Loucy (cell line): ENCODE measurements at regions not wholly inside any gene's neighbourhood (a gene's known extent, or its start where the extent isn't known, plus 50 kb on each side); places are given as distances from the start of the nearest gene placed in this dataset.

Experiments
- H2AFZ ChIP-seq: fragments of 200-600 bp; sonication (generic); 2 replicates; pipeline ENCODE4 v1.6.0; 2016; ENCODE audit warnings: antibody characterized with exemption, mild to moderate bottlenecking, low read length, moderate library complexity
- H3F3A ChIP-seq: fragments of 200-600 bp; 2 replicates; pipeline ENCODE4 v1.6.0; 2016; ENCODE audit warnings: antibody characterized with exemption, low read depth, mild to moderate bottlenecking
- H3K27me3 ChIP-seq: fragments of 200-600 bp; sonication (generic); 2 replicates; pipeline ENCODE4 v1.6.1; 2014; ENCODE audit warnings: low read length, mild to moderate bottlenecking; ENCODE audit not compliant: insufficient read depth, poor library complexity, severe bottlenecking
- H3K36me3 ChIP-seq: fragments of 200-600 bp; sonication (generic); 2 replicates; pipeline ENCODE4 v1.6.1; 2016; ENCODE audit warnings: low read length; ENCODE audit not compliant: insufficient read depth
- H3K4me1 ChIP-seq: fragments of 200-600 bp; sonication (generic); 2 replicates; pipeline ENCODE4 v1.5.1; 2014; ENCODE audit warnings: low read length, mild to moderate bottlenecking; ENCODE audit not compliant: insufficient read depth, poor library complexity, severe bottlenecking
- H3K4me2 ChIP-seq: fragments of 200-600 bp; sonication (generic); 2 replicates; pipeline ENCODE4 v1.6.0; 2014; ENCODE audit warnings: antibody characterized with exemption, low read length, low read depth, mild to moderate bottlenecking; ENCODE audit not compliant: poor library complexity, severe bottlenecking
- H3K4me3 ChIP-seq: fragments of 200-600 bp; sonication (generic); 2 replicates; pipeline ENCODE4 v1.5.1; 2014; ENCODE audit warnings: low read length, mild to moderate bottlenecking, mixed read lengths; ENCODE audit not compliant: poor library complexity, severe bottlenecking
- H3K79me2 ChIP-seq: fragments of 200-600 bp; sonication (generic); 2 replicates; pipeline ENCODE4 v1.6.1; 2014; ENCODE audit warnings: low read length; ENCODE audit not compliant: insufficient read depth
- H3K9ac ChIP-seq: fragments of 200-600 bp; sonication (generic); 2 replicates; pipeline ENCODE4 v1.6.0; 2014; ENCODE audit warnings: mild to moderate bottlenecking, low read depth, low read length, moderate library complexity; ENCODE audit not compliant: poor library complexity, severe bottlenecking
- H3K9me2 ChIP-seq: fragments of 200-600 bp; sonication (generic); replicated peaks from 2 replicates; pipeline ENCODE4 v1.6.1; 2016; ENCODE audit warnings: low read depth, low read length, mixed read lengths
- H3K9me3 ChIP-seq: fragments of 200-600 bp; sonication (generic); 2 replicates; pipeline ENCODE4 v1.6.1; 2014; ENCODE audit warnings: mild to moderate bottlenecking, antibody characterized with exemption, low read length, low read depth; ENCODE audit not compliant: insufficient read depth
- H4K20me1 ChIP-seq: fragments of 200-600 bp; sonication (generic); 2 replicates; pipeline ENCODE4 v1.6.0; 2014; ENCODE audit warnings: antibody characterized with exemption, low read length, mild to moderate bottlenecking; ENCODE audit not compliant: insufficient read depth, poor library complexity, severe bottlenecking
- CTCF ChIP-seq: fragments of 200-600 bp; sonication (generic); conservative IDR thresholded peaks from 2 replicates; pipeline ENCODE4 v1.5.1; 2014; ENCODE audit warnings: mild to moderate bottlenecking, antibody characterized with exemption, low read length
- EZH2phosphoT487 ChIP-seq: fragments of 200-600 bp; IDR thresholded peaks from 2 replicates; pipeline ENCODE4 v1.6.1; 2018; ENCODE audit warnings: antibody characterized with exemption, mild to moderate bottlenecking, moderate library complexity, borderline replicate concordance

- Histone ChIP-seq H3K9me2 (no peaks in the 10 kb centered on the region), H3K79me2 (no peaks in the 10 kb centered on the region), H4K20me1 (no peaks in the 10 kb centered on the region), H3F3A (no peaks in the 10 kb centered on the region), H3K36me3 (no peaks in the 10 kb centered on the region), H2AFZ (no peak overlapping the region), H3K9me3 (no peaks in the 10 kb centered on the region), H3K4me2 (no peak overlapping the region), H3K4me1 (no peaks in the 10 kb centered on the region), H3K27me3 (no peaks in the 10 kb centered on the region), H3K9ac (no peak overlapping the region), H3K4me3 (no peak overlapping the region)
- TF ChIP-seq CTCF (no peak), EZH2phosphoT487 (no peak)
Observed at GRCh38 chr11:42958635-42959034, 353.2 kb upstream of the API5 start.

GRCh38 chr11:42960521-42961088 is 351.2 kb upstream of the API5 start:
- Histone ChIP-seq H4K20me1 (no peaks in the 10 kb centered on the region), H3K4me2 (no peak overlapping the region), H3K4me1 (no peaks in the 10 kb centered on the region), H2AFZ (no peak overlapping the region), H3K4me3 (no peak overlapping the region), H3K9ac (no peak overlapping the region), H3K36me3 (no peaks in the 10 kb centered on the region), H3K79me2 (no peaks in the 10 kb centered on the region), H3F3A (no peaks in the 10 kb centered on the region), H3K9me3 (no peaks in the 10 kb centered on the region), H3K9me2 (no peaks in the 10 kb centered on the region), H3K27me3 (no peaks in the 10 kb centered on the region)
- TF ChIP-seq EZH2phosphoT487 (no peak), CTCF (no peak)

GRCh38 chr11:42967653-42968052 is 344.1 kb upstream of the API5 start:
- Histone ChIP-seq H3K9me2 (no peaks in the 10 kb centered on the region), H3K36me3 (no peaks in the 10 kb centered on the region), H3K27me3 (no peaks in the 10 kb centered on the region), H3K79me2 (no peaks in the 10 kb centered on the region), H3K4me3 (no peak overlapping the region), H3K9me3 (no peaks in the 10 kb centered on the region), H3K9ac (no peak overlapping the region), H2AFZ (no peak overlapping the region), H4K20me1 (no peaks in the 10 kb centered on the region), H3K4me1 (no peaks in the 10 kb centered on the region), H3K4me2 (no peak overlapping the region), H3F3A (no peaks in the 10 kb centered on the region)
- TF ChIP-seq CTCF = no peak
- no peak for TF ChIP-seq EZH2phosphoT487
